Lung (tissue), 11 donors: ENCODE measurements at regions not wholly inside any gene's neighbourhood (a gene's known extent, or its start where the extent isn't known, plus 50 kb on each side); places are given as distances from the start of the nearest gene placed in this dataset.
A peak's percentile ranks its signal among the peaks of the same experiment; 100 is the strongest.

Source experiments
- ATAC-seq: fragments of 200-7000 bp; cut with Tn5 transposase; one replicate; pipeline ENCODE4 v1.9.1; 2020; ENCODE audit warnings: moderate number of reproducible peaks; ENCODE audit not compliant: insufficient read depth, low FRiP score
- DNase-seq, 3 donors: peaks; one replicate each; pipeline ENCODE4 v3.0.0-alpha.2; 2013 to 2017
- H3K27ac ChIP-seq, 2 donors: one replicate each; pipeline ENCODE4 v1.5.1; 2013; ENCODE audit warnings: mild to moderate bottlenecking in 2 of 2, moderate library complexity in 2 of 2, control low read depth in 1 of 2, inconsistent platforms in 1 of 2, low read depth in 1 of 2, low read length in 1 of 2
- H3K27me3 ChIP-seq, 3 donors: one replicate each; pipeline ENCODE4 v1.5.1; 2013; ENCODE audit warnings: low read length in 2 of 3; ENCODE audit not compliant: control insufficient read depth in 3 of 3, insufficient read depth in 3 of 3
- H3K36me3 ChIP-seq, 4 donors: one replicate each; pipeline ENCODE4 v1.5.1; 2013; ENCODE audit warnings: low read length in 4 of 4, mild to moderate bottlenecking in 1 of 4, moderate library complexity in 1 of 4; ENCODE audit not compliant: control insufficient read depth in 4 of 4, insufficient read depth in 4 of 4
- H3K4me1 ChIP-seq, 5 donors: one replicate each; pipeline ENCODE4 v1.5.1; 2013; ENCODE audit warnings: low read length in 5 of 5, mild to moderate bottlenecking in 2 of 5, moderate library complexity in 1 of 5; ENCODE audit not compliant: control insufficient read depth in 5 of 5, insufficient read depth in 5 of 5
- H3K4me3 ChIP-seq: one replicate; pipeline ENCODE4 v1.5.1; 2013; ENCODE audit warnings: mild to moderate bottlenecking, control low read depth, moderate library complexity
- H3K9ac ChIP-seq, 2 donors: one replicate each; pipeline ENCODE4 v1.5.1; 2013; ENCODE audit warnings: low read length in 2 of 2, control low read depth in 1 of 2; ENCODE audit not compliant: insufficient read depth in 1 of 2
- H3K9me3 ChIP-seq, 4 donors: one replicate each; pipeline ENCODE4 v1.5.1; 2013; ENCODE audit warnings: low read length in 3 of 4, mild to moderate bottlenecking in 1 of 4, moderate library complexity in 1 of 4; ENCODE audit not compliant: control insufficient read depth in 4 of 4, insufficient read depth in 3 of 4
- CTCF ChIP-seq: IDR thresholded peaks from 2 replicates; pipeline ENCODE4 v1.5.1; 2012; ENCODE audit warnings: mild to moderate bottlenecking; ENCODE audit errors: control extremely low read depth, extremely low read depth
- WGBS, 2 donors: extraction: QIAGEN DNeasy Blood & Tissue Kit; methylation state at CpG; one replicate each; pipeline ENCODE4 v1.1.7; 2013; 5-methylcytosine and 5-hydroxymethylcytosine counted together
- donor health status: control.
- donor health status: control.
- donor health status: Bipolar disorder and iron deficiency.
- donor health status: healthy.
- donor health status: DM: yes; HTN: yes; CAD: no.

GRCh38 chr11:134920851-134921608 is 509.0 kb upstream of the B3GAT1 start:
- Histone ChIP-seq H3K36me3 (no peaks in the 10 kb centered on the region), H3K9ac (no peak overlapping the region), H3K4me1 (no peaks in the 10 kb centered on the region), H3K9me3 (no peaks in the 10 kb centered on the region), H3K27ac (no peak overlapping the region), H3K4me3 (no peak overlapping the region), H3K27me3 (no peaks in the 10 kb centered on the region)
- ATAC-seq (no peak), DNase-seq (no peak)
- WGBS, 2 donors: 75 to 82% methylated on average over 8 of the region's 8 CpGs
- TF ChIP-seq CTCF: no peak

- Histone ChIP-seq H3K9ac (no peak overlapping the region), H3K4me1 (peaks cover 0 to 13% (median 0%) of the 10 kb centered on the region in 5 donors), H3K27me3 (no peaks in the 10 kb centered on the region), H3K27ac (no peak overlapping the region), H3K9me3 (no peaks in the 10 kb centered on the region), H3K36me3 (no peaks in the 10 kb centered on the region), H3K4me3 (no peak overlapping the region)
- ATAC-seq: no peak
- no peak for DNase-seq
- WGBS, 2 donors: 79% methylated on average over 9 of the region's 9 CpGs
- no peak for TF ChIP-seq CTCF
These were observed 504.6 kb upstream of the B3GAT1 start for GRCh38 chr11:134916421-134917213.

GRCh38 chr11:134915881-134916280 is 503.8 kb upstream of the B3GAT1 start:
- WGBS, 2 donors: 64 to 89% methylated on average over 5 of the region's 5 CpGs
- ATAC-seq: no peak
- peak in 2 of 3 donors; percentile 12 to 18 for DNase-seq

More at GRCh38 chr11:134915881-134916280, 503.8 kb upstream of the B3GAT1 start:
- no peaks in the 10 kb centered on the region for H3K36me3 ChIP-seq
- no peak overlapping the region for H3K9ac ChIP-seq
- H3K4me3 ChIP-seq: no peak overlapping the region
- H3K27ac ChIP-seq: no peak overlapping the region
- no peak for TF ChIP-seq CTCF
- H3K27me3 ChIP-seq: no peaks in the 10 kb centered on the region
- H3K4me1 ChIP-seq: peaks cover 0 to 13% (median 0%) of the 10 kb centered on the region in 5 donors
- H3K9me3 ChIP-seq: no peaks in the 10 kb centered on the region
